Hematopoietic multipotent progenitor cell treated with erythropoietin and hydrocortisone succinate and interleukin-3 and kit ligand, for 17 days (in vitro differentiated cells): ENCODE measurements at regions not wholly inside any gene's neighbourhood (a gene's known extent, or its start where the extent isn't known, plus 50 kb on each side); places are given as distances from the start of the nearest gene placed in this dataset.
"Not testable (repeated sequence)": the region's sequence is repeated elsewhere in the genome, so short reads cannot be mapped to it uniquely, and the experiment has no call there.

Source experiments
- DNase-seq: peaks from one replicate; pipeline ENCODE4 v3.0.0-alpha.2; 2015; ENCODE audit warnings: low spot score

DNA sequence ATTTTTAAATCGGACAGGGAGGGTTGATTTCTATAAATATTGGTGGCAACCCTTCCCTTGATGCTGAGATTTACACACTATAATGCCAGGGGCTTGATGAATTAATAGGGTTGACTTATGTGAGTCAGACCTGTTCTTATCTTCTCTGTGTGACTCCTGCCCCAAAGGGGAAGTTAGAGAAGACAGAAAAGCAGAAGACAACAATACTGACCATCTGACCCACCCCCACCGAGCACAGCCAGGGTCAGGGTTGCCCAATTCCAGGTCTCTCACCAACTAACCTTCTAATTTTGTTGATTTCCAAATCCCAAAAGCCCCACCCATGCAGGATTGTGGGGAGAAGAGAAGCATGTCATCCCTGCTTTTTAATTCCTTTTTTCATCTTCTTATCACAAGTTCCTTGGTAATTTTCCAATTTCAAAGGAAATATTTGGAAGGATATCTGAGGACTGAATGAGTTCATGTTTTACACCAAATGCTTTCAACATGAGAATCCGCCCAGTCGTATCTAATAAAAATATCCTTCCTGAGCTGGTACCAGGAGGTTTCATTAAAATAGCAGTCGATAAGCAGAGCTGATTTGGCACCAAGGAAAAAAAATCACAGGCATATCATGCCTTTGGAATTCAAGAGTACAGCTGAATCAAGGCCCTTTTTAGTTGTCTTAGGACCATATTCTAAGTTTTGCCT is 603.4 kb upstream of the CDH11 start:
- DNase-seq = no peak

DNA sequence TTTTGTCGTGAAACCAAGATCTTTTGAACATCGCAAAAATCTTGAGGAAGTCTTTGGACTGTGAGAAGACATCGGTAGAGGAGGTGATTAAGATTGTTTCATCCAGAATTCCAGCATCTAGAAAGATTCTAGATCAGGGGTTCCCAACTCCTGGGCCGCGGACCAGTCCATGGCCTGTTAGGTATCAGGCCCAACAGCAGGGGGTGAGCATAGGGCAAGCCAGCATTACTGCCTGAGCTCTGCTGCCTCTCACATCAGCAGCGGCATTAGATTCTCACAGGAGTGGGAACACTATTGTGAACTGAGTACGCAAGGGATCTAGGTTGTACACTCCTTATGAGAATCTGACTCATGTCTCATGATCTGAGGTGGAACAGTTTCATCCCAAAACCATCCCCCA is 600.6 kb upstream of the CDH11 start:
- no peak for DNase-seq

DNA sequence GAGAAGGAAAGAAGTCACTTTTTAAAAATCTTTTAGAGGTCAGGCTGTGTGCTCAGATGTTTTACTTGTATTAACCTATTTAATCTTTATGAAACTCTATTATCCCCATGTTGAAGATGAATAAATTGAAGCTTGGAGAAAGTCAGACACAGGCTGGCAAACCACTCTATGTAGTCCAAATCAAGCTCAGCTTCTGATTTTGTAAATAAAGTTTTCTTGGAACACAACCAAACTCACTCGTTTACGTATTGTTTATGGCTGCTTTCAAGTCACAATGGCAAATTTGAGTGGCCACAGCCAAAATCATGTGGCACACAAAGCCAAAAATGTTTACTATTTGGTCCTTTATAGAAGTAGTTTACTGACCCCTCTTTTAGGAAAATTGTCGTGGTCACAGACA is 596.0 kb upstream of the CDH11 start:
- no peak for DNase-seq

DNA sequence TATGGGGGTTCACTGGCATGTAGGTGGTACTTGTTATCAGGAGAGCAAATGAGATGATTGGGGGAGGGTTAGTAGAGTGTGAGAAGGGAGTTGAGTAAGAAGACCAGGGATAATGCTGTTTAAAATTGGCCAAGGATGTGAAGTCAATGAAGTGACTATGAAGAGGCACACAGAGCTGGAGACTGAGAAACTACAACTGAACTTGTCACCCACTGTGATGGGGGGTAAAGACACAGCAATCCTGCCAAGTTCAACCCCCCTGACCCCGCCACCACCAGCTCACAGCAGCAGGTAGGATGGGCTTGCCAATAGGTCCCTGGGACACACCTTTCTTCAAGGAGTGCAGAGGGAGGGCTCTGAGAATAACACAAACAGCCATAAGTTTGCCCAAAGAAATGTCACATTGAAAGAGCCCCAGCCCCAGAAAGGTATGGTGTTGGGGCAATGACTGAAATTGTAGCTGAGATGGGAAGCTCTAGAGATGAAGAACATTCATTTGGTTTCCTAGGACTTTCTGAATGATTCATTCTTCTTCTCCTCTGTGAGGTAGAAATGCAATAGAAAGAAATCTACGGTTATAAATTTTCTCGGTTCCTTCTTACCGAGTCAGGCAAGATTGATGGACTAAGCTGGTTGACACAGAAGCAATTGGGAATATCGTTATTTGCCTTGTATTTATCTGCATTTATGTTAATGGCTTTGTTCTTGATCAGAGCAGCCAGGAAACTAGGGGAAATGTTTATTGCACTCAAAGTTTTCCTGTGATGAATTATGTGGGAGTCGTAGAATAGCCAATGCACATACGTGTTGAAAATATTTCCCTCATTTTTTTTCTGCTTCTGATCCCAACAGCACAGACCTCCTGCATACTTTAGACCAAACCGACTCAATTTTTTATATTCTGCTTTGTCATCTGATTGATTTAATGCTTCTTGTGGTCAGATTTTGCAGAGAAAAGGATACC is 595.2 kb upstream of the CDH11 start:
- no peak for DNase-seq

DNA sequence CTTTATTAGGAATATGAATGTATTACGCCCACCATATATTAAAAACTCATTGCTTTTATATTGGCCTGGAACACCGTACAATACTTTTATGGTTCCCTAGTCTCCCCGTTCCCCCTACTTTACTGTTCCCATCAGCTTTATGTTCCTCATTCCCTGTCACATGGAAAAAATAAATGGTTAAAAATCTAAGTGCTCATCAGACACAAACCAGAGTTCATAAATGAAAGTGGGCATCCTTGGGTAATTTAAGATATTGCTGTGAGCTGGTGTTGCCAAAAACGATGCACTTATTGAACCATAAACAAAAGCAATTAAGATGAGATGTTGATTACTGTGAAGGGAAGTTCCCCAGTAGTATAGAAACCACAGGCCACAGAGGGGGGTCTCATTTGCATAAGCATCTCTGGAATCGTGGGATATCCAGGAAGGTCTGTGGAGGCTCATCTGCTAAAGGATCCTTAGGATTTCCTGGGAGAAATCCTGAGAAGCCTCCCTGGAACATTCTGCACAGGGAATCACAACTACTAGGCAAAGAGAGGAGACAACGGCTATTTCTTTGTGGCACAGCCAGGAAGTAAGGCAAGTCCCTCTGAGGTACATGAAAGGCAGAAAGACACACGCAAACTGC is 591.4 kb upstream of the CDH11 start:
- no peak for DNase-seq

DNA sequence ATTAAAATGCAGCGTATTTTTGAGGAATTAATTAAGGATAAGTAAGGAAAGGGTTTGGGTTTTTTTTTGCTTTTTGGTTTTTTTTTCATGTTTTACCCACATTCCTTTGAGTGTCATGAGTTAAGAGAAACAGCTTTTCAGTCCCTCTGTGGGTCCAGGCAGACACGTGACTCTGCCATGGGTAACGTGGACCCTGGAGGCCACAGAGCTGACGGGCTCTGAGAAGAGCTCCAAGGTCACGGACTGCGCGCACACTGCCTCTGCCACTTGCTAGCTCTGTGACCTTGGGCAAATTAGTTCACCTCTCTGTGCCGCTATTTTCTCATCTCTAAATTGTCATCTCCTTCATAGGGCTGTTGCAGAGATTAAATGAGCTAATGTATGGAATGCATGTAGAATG is 588.2 kb upstream of the CDH11 start:
- no peak for DNase-seq

DNA sequence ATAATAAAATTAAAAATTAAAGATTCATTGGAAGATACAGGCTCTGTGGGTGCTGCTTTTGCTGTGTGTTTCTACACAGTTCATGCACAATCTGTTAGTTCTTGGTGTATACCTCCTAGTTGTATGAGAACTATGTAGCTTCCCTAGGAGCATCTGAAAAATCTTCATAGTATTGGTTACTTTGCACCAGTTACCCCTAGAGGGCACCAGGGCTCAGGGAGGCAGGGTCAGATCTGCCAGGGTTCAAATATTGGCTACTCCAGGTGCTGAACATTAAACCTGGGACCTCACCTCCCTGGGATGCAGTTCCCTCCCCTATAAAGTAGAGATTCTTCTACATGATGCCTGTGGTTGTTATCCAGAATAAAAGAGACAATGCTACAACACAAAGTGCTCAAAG is 583.0 kb upstream of the CDH11 start:
- DNase-seq = no peak

DNA sequence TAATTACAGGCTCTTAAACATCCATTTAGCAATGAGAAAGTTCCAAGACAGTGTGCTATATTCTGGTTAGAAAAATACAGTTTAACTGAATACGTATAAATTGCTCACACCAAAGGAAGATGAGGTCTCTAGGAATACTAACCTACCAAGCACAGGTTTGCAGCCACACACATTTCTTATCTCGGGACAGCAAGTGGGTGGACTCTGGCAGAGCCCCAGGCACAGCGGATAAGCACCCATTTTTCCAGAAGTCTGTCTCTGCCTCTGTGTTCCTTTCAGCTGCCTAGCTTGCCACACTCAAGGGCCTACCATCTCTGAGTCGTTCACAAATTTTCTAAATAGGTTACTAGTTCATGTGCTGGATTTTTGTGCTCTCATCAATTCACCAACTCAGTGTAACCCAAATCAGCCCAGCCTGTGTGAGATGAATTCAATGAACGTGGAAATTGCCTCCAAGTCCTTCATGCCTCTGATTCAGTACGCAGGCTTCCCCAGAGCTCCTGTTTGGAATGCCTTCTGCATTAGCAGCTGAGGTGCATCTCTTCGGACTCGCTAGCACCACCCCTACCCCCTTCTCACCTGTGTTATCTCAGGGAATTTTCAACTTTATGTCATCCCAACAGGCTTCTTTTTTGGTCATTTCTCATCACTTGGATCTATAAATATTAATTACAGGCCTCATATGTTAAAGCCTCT is 581.0 kb upstream of the CDH11 start:
- no peak for DNase-seq

DNA sequence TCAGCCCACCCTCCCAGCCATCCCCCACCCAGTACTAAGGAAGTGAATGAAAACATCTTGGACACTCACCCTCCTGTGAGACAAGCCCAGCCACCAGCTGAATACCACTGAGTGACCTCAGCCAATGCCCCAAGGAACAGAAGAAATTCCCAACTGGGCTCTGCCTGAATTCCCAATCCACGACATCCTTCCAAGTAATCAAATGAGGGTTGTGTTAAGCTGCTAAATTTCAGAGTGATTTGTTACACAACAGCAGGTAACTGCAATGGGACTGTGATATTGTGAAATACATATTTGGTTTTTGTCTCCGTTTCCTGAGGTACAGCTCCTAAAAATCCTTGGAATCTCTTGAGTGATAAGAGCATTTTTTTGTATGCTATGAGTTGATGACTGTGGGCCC is 578.7 kb upstream of the CDH11 start:
- no peak for DNase-seq

DNA sequence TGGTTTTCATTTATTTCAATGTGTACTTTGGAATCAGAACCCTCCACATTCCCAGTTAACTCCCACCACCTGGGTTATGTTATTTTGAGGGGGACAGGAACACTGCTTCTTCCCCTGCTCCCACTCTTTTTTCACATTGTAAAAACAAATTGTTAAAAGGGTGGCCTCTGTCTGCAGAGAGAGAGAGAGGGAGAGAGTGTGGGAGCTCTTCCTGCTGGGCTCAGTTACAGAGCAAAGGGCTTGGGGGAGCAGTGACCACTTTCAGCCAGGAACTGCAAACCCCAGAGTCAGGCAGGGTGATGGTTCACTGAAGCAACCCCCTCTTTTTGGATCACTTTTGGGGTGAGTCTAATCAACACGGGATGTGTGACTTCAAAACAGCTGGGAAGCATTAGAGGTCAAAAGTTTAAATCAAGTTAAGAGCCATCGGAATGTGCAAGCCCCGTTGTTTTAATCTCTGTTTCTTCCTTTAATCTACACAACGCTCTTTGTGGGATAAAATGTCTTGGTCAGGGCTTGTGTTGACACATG is 577.0 kb upstream of the CDH11 start:
- DNase-seq = no peak

DNA sequence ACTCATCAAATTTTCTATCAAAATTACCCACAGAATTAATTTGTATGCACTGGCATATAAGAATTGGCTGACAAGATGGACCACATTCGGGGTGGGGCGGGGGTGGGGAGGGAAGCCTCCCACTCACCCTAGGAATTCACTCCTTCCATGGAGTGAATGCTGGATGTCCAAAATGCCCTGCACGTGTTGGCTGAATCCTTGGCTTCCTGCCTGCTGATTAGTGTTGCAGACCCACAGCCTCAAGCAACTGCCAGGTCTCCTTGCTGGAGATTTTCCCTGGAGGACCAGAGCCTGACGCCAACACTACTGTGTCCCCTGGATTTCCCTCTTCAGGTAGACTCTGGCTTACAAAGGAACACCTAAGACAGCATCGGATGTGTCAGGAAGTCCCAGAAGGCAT is 575.7 kb upstream of the CDH11 start:
- DNase-seq = no peak

DNA sequence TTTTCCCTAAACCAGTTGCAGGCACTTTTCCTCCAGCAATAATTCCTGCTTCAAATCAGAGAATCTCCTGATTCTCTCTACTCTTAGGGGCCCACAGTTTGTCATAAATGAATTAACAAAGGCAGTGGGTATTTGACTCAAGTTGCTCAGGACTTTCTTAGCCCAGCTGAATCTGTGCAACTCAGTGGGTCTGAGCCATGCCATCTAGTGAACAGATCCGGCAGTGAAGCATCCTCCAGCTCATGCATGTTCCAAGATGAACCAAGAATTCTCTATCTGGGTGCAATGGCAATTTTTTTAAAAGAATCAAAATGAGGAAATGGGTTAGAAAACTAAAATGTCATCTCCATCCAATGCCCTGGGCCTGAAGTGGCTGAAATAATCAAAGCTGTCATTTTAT is 575.2 kb upstream of the CDH11 start:
- no peak for DNase-seq

DNA sequence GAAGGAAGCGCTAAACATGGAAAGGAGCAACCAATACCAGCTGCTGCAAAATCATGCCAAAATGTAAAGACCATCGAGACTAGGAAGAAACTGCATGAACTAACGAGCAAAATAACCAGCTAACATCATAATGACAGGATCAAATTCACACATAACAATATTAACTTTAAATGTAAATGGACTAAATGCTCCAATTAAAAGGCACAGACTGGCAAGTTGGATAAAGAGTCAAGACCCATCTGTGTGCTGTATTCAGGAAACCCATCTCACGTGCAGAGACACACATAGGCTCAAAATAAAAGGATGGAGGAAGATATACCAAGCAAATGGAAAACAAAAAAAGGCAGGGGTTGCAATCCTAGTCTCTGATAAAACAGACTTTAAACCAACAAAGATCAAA is 570.0 kb upstream of the CDH11 start:
- DNase-seq = not testable (repeated sequence)

DNA sequence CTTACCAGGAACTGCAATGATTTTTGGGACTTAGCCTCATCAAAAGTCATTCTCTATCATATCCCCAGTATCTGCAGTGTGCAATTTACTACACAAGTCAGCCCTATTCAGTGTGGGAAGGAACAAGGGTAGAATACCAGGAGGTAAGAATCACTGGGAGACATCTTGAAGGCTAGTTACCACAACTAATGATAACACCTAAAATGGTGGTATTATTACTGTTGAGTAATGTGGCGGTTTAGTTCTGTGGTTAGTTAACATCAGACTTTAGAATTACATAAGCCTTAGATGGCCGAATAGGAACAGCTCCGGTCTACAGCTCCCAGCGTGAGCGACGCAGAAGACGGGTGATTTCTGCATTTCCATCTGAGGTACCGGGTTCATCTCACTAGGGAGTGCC is 567.9 kb upstream of the CDH11 start:
- no peak for DNase-seq

DNA sequence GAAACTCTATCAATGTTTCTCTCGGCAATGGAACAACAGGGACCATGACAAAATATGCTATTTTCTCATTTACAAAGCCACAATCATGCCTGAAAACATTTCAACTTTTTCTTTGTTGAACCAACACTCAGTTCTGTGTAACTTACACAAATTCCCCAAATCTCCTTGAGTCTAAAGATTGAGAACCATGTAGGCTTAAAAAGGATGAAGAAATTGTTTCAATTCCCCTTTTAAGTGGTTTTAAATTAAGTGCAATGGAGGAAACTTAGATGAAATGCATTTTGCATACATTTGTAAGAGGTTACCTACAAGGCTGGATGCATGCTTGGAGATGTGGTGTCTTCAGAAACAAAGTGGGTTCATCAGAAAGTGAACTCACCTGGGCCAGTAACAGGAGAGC is 566.4 kb upstream of the CDH11 start:
- no peak for DNase-seq

DNA sequence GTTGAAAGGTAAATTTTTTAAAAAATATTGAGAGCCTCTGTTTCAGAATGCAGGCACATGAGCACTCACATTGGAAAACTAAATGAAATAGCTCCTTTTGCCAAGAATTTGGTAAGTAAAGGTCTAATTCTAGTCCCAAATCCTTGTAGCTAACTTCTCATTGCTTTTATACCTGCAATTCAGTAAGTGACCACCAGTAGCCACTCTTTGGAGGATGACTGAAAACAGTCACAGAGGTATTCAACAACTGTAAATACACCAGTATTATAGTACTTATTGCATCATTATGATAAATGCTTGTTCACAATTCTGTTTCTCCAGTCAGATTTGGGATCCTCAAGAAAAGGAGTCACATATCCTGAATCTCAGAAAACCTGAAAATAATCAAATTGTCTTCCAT is 562.4 kb upstream of the CDH11 start:
- DNase-seq = no peak

DNA sequence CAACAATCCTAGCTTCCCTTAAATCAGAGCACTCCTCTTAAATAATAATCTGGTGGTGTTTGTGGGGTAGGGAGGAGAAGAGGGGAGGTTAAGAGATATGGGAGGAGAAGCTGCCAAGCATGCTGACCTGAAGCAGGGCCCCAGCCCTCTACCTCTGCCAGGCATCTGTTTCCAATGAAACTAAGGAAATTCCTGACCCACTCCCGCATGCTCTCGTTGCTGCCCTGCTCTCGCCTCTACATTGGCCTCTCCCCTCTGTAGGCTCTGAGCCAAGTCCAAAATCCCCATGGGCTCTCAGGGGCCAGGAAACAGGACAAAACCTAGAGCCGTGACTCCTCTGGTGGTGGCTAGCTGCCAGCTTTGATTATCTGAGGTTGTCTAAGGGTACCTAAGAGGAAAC is 559.5 kb upstream of the CDH11 start:
- DNase-seq = no peak

DNA sequence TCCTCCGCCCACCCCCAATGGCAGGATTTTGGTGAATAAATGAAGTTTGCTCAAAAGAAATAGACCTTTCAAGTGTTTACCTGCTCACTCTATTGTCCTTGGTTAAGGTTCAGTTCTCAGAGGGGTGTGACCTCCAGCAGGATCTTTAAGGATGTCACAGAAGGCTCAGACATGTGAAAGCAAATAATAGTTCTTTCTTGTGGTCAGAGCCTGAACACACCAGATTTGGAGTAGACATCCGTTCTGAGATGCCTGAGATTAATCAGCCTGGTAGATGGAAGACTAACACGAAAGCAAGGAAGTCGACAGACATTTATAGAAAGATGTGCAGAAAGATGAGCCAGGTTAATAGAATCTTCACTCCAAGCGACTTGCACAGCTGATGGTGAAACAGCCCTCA is 557.9 kb upstream of the CDH11 start:
- no peak for DNase-seq

DNA sequence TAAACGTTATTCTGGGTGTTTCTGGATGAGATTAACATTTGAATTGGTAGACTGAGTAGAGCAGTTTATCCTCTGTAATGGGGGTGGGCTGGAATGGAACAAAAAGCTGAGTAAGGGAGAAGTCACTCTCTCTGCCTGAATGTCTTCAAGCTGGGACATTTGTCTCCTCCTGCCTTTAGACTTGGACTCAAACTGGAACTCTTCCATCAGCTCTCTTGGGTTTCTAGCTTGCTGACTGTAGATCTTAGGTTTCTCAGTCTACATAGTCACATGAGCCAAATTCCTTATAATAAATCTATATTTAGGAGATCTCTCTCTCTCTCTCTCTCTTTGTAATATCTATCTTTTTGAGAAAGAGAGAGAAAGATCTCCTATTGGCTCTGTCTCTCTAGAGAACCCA is 553.3 kb upstream of the CDH11 start:
- no peak for DNase-seq

DNA sequence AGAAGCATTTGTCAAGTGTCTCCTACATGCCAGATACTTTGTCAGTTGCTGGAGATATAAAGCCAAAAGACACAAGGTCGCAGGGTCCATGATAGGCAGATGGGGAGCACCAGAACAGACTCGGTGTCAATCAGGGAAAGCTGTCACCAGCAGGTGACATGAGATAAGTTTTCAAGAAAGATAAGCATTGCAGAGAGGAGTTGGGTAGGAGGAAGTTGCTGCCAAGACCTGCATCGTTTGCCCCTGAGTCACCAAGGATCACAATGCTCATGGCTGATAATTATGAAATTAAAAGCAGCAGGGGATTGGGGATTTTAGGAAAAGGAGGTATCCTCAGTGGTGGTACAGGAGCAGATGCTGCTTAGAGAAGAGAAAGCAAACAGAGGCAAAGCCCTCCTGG is 551.1 kb upstream of the CDH11 start:
- no peak for DNase-seq

DNA sequence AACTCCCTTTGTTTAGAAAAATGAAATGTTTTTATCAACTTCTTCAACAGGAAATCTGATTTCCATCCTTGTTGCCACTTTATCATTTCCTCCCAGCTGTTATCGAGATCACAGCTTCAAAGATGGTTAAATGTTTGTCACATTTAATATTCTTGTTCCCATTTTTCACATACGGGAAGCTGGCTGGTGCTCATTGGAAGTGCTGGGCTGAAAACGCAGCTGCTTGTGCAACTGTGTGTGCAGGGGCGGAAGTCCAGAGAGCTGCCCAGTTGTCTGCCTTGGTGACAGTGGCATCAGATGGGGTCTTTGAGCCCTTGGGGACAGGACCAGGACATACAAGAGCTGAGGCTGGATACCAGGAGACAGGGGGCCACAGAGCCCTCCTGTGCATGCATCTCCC is 549.2 kb upstream of the CDH11 start:
- DNase-seq = no peak

DNA sequence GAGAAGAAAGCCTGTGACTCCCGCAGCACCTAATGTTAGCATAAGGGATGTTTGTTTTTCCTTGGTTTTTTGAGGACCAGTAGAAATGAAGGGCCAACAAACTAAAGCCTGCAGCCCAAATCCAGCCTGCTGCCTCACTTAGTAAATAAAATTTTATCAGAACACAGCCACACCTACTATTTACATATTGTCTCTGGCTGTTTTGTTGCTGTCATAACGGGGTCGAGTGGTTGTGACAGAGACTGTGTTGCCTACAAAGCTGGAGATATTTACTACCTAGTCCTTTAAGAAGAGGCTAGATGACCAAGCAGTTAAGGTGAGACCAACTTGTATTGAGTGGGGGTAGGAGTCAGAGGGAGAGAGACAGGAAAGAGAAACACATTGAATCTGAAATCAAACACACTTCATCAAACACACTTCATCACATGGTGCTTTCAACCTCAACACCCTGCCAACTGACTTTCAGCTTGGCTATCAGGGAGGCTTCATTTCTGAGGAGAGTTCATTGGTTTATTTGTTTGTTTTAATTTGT is 546.3 kb upstream of the CDH11 start:
- no peak for DNase-seq
